H1 (cell line): ENCODE measurements at regions not wholly inside any gene's neighbourhood (a gene's known extent, or its start where the extent isn't known, plus 50 kb on each side); places are given as distances from the start of the nearest gene placed in this dataset.

Experiments
- EP300 ChIP-seq, 2 experiments: IDR thresholded peaks; 1 replicate in 1 of 2; 2 replicates in 1 of 2; pipeline ENCODE4 v1.6.1; 2011 to 2012; ENCODE audit warnings: low read depth in 2 of 2, low read length in 2 of 2, mild to moderate bottlenecking in 2 of 2, borderline replicate concordance in 1 of 2, inconsistent platforms in 1 of 2, moderate library complexity in 1 of 2
- FOSL1 ChIP-seq: IDR thresholded peaks from 2 replicates; pipeline ENCODE4 v1.6.1; 2011; ENCODE audit warnings: mild to moderate bottlenecking, low read depth, low read length, moderate library complexity; ENCODE audit not compliant: insufficient read depth
- MAFK ChIP-seq: IDR thresholded peaks from 2 replicates; pipeline ENCODE4 v1.6.1; 2012; ENCODE audit warnings: low read depth, mild to moderate bottlenecking, improper control_type of control experiment, low read length
- PHF8 ChIP-seq: fragments of 200-600 bp; sonication (generic); conservative IDR thresholded peaks from 2 replicates; pipeline ENCODE4 v1.7.1; 2012; ENCODE audit warnings: low read depth, mild to moderate bottlenecking, inconsistent platforms, low read length, moderate library complexity
- POLR2A ChIP-seq, 2 experiments: IDR thresholded peaks; 1 replicate in 1 of 2; 2 replicates in 1 of 2; pipeline ENCODE4 v1.6.1; 2011; ENCODE audit warnings: low read depth in 2 of 2, low read length in 2 of 2, mild to moderate bottlenecking in 2 of 2; ENCODE audit errors: control extremely low read depth in 1 of 2
- RNF2 ChIP-seq: fragments of 200-900, 300-1000 bp; sonication (generic); IDR thresholded peaks from 2 replicates; pipeline ENCODE4 v1.7.1; 2016; ENCODE audit warnings: borderline replicate concordance, low read depth, mild to moderate bottlenecking, antibody characterized with exemption, low read length; ENCODE audit not compliant: poor library complexity, severe bottlenecking; ENCODE audit errors: missing control alignments
- TEAD4 ChIP-seq: IDR thresholded peaks from 2 replicates; pipeline ENCODE4 v1.6.1; 2012; ENCODE audit warnings: low read depth, low read length, inconsistent platforms, mixed read lengths
- ZNF274 ChIP-seq: IDR thresholded peaks from 2 replicates; pipeline ENCODE4 v1.7.0; 2012; ENCODE audit warnings: low read length, borderline replicate concordance; ENCODE audit errors: extremely low read depth
- TF ChIP-seq, protein P1 (sequence below), 3 experiments: IDR thresholded peaks; 1 replicate in 2 of 3; 2 replicates in 1 of 3; pipeline versions ENCODE4 v1.5.1 to v1.6.1; 2011; ENCODE audit warnings: low read length in 3 of 3, mild to moderate bottlenecking in 3 of 3, inconsistent platforms in 2 of 3, low read depth in 1 of 3, moderate library complexity in 1 of 3; ENCODE audit not compliant: insufficient read depth in 1 of 3; ENCODE audit errors: control extremely low read depth in 1 of 3
- TF ChIP-seq, protein P2 (sequence below): IDR thresholded peaks from 2 replicates; pipeline ENCODE4 v1.6.1; 2011; ENCODE audit warnings: low read length, improper control_type of control experiment
- TF ChIP-seq, protein P3 (sequence below): IDR thresholded peaks from 2 replicates; pipeline ENCODE4 v1.6.1; 2011; ENCODE audit warnings: low read depth, mild to moderate bottlenecking, low read length; ENCODE audit not compliant: insufficient read depth

GRCh38 chr4:138949866-138950265 is 65.7 kb upstream of the NOCT start:
- TF ChIP-seq, protein P1, sequence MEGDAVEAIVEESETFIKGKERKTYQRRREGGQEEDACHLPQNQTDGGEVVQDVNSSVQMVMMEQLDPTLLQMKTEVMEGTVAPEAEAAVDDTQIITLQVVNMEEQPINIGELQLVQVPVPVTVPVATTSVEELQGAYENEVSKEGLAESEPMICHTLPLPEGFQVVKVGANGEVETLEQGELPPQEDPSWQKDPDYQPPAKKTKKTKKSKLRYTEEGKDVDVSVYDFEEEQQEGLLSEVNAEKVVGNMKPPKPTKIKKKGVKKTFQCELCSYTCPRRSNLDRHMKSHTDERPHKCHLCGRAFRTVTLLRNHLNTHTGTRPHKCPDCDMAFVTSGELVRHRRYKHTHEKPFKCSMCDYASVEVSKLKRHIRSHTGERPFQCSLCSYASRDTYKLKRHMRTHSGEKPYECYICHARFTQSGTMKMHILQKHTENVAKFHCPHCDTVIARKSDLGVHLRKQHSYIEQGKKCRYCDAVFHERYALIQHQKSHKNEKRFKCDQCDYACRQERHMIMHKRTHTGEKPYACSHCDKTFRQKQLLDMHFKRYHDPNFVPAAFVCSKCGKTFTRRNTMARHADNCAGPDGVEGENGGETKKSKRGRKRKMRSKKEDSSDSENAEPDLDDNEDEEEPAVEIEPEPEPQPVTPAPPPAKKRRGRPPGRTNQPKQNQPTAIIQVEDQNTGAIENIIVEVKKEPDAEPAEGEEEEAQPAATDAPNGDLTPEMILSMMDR (IDR thresholded peaks at IDR 0.05; ENCODE audit: control extremely low read depth in 1 of 3, insufficient read depth in 1 of 3, low read depth in 1 of 3, low read length in 3 of 3), result no peak
- TF ChIP-seq PHF8 (no peak), ZNF274 (no peak), MAFK (no peak), FOSL1 (no peak), EP300 (IDR thresholded peaks at IDR 0.05; ENCODE audit: borderline replicate concordance in 1 of 2, low read depth in 2 of 2, low read length in 2 of 2) (no peak), TEAD4 (no peak), RNF2 (no peak), POLR2A (IDR thresholded peaks at IDR 0.05; ENCODE audit: control extremely low read depth in 1 of 2, low read depth in 2 of 2, low read length in 2 of 2) (no peak)
- TF ChIP-seq, protein P2, sequence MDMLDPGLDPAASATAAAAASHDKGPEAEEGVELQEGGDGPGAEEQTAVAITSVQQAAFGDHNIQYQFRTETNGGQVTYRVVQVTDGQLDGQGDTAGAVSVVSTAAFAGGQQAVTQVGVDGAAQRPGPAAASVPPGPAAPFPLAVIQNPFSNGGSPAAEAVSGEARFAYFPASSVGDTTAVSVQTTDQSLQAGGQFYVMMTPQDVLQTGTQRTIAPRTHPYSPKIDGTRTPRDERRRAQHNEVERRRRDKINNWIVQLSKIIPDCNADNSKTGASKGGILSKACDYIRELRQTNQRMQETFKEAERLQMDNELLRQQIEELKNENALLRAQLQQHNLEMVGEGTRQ, result no peak
- TF ChIP-seq, protein P3, sequence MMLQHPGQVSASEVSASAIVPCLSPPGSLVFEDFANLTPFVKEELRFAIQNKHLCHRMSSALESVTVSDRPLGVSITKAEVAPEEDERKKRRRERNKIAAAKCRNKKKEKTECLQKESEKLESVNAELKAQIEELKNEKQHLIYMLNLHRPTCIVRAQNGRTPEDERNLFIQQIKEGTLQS, result no peak
